IMR-90 (cell line): ENCODE measurements at regions not wholly inside any gene's neighbourhood (a gene's known extent, or its start where the extent isn't known, plus 50 kb on each side); places are given as distances from the start of the nearest gene placed in this dataset.

Source experiments
- ATAC-seq: fragments of 200-7000 bp; cut with Tn5 transposase; 2 replicates; pipeline ENCODE4 v1.9.1; 2020; ENCODE audit warnings: low read depth, mild to moderate bottlenecking, moderate library complexity
- BruUV-seq: library from RNA; stranded (reverse); fragments of 400-500 nt; replicated peaks from 2 replicates; lab custom pipeline; 2021; lab: Mats Ljungman, UMichigan
- CTCF ChIA-PET: fragments of 300-600 bp; formaldehyde crosslinking; extraction: SDS; loops from one replicate; lab custom pipeline; 2021; ENCODE audit warnings: antibody characterized with exemption; lab: Yijun Ruan, JAX
- POLR2A ChIA-PET: fragments of 300-600 bp; sonication (Branson Sonifier 250); formaldehyde crosslinking; loops from one replicate; lab custom pipeline; 2022; ENCODE audit warnings: antibody characterized with exemption; ENCODE audit not compliant: unreplicated experiment; lab: Charles Lee
- DNase-seq: peaks from one replicate; pipeline ENCODE4 v3.0.0; 2013
- H2AFZ ChIP-seq: replicated peaks from 2 replicates; pipeline ENCODE3; 2013; ENCODE audit warnings: low read length, mild to moderate bottlenecking; ENCODE audit not compliant: poor library complexity
- H2AK5ac ChIP-seq: 2 replicates; pipeline ENCODE4 v1.6.1; 2013; ENCODE audit warnings: low read depth, low read length, inconsistent platforms
- H2AK9ac ChIP-seq: replicated peaks from 2 replicates; pipeline ENCODE3; 2013; ENCODE audit warnings: mild to moderate bottlenecking, low read depth, low read length, moderate library complexity; ENCODE audit not compliant: poor library complexity
- H2BK120ac ChIP-seq: 2 replicates; pipeline ENCODE4 v1.6.1; 2013; ENCODE audit warnings: low read depth, low read length, inconsistent platforms
- H2BK15ac ChIP-seq: 3 replicates; pipeline ENCODE4 v1.6.1; 2013; ENCODE audit warnings: low read depth, low read length, inconsistent platforms
- H2BK20ac ChIP-seq: 2 replicates; pipeline ENCODE4 v1.6.1; 2013; ENCODE audit warnings: low read depth, mild to moderate bottlenecking, inconsistent platforms, low read length, moderate library complexity
- H2BK5ac ChIP-seq: 2 replicates; pipeline ENCODE4 v1.6.1; 2013; ENCODE audit warnings: mild to moderate bottlenecking, low read depth, low read length, inconsistent platforms; ENCODE audit not compliant: poor library complexity, severe bottlenecking
- H3K14ac ChIP-seq: replicated peaks from 2 replicates; pipeline ENCODE4 v1.6.1; 2013; ENCODE audit warnings: low read depth, low read length, inconsistent platforms
- H3K18ac ChIP-seq: 2 replicates; pipeline ENCODE4 v1.6.1; 2013; ENCODE audit warnings: low read depth, low read length, control low read depth
- H3K23ac ChIP-seq: 2 replicates; pipeline ENCODE4 v1.6.1; 2013; ENCODE audit warnings: low read depth, low read length, inconsistent platforms
- H3K27ac ChIP-seq: 2 replicates; pipeline ENCODE4 v1.5.1; 2013; ENCODE audit warnings: mild to moderate bottlenecking, control low read depth, low read length; ENCODE audit not compliant: insufficient read depth
- H3K27me3 ChIP-seq: 2 replicates; pipeline ENCODE4 v1.6.1; 2013; ENCODE audit warnings: low read length; ENCODE audit not compliant: control insufficient read depth, insufficient read depth
- H3K36me3 ChIP-seq: 2 replicates; pipeline ENCODE4 v1.6.1; 2013; ENCODE audit warnings: low read length, mixed read lengths; ENCODE audit not compliant: control insufficient read depth, insufficient read depth
- H3K4ac ChIP-seq: 2 replicates; pipeline ENCODE4 v1.6.1; 2013; ENCODE audit warnings: low read depth, low read length, inconsistent platforms
- H3K4me1 ChIP-seq: 2 replicates; pipeline ENCODE4 v1.6.1; 2013; ENCODE audit warnings: low read length, mixed read lengths; ENCODE audit not compliant: control insufficient read depth, insufficient read depth
- H3K4me2 ChIP-seq: 2 replicates; pipeline ENCODE4 v1.6.1; 2013; ENCODE audit warnings: low read depth, mild to moderate bottlenecking, control low read depth, low read length, moderate library complexity
- H3K4me3 ChIP-seq: 2 replicates; pipeline ENCODE4 v1.5.1; 2013; ENCODE audit warnings: low read depth, mild to moderate bottlenecking, control low read depth, low read length, moderate library complexity; ENCODE audit not compliant: insufficient read depth
- H3K56ac ChIP-seq: 2 replicates; pipeline ENCODE4 v1.6.1; 2013; ENCODE audit warnings: low read length, inconsistent platforms; ENCODE audit not compliant: insufficient read depth; ENCODE audit errors: extremely low read depth
- H3K79me1 ChIP-seq, 2 experiments: 2 replicates each; pipeline ENCODE4 v1.6.1; 2013; ENCODE audit warnings: low read length in 2 of 2, inconsistent platforms in 1 of 2, low read depth in 1 of 2
- H3K9ac ChIP-seq: 2 replicates; pipeline ENCODE4 v1.6.1; 2013; ENCODE audit warnings: low read depth, low read length, control low read depth
- H3K9me1 ChIP-seq: 2 replicates; pipeline ENCODE4 v1.6.1; 2013; ENCODE audit warnings: low read length, inconsistent platforms; ENCODE audit not compliant: insufficient read depth
- H3K9me3 ChIP-seq: 2 replicates; pipeline ENCODE4 v1.6.1; 2013; ENCODE audit warnings: low read length; ENCODE audit not compliant: control insufficient read depth, insufficient read depth
- H4K20me1 ChIP-seq: 2 replicates; pipeline ENCODE4 v1.6.1; 2013; ENCODE audit warnings: low read length, inconsistent platforms; ENCODE audit not compliant: insufficient read depth
- H4K5ac ChIP-seq: 2 replicates; pipeline ENCODE4 v1.6.1; 2013; ENCODE audit warnings: mild to moderate bottlenecking, low read depth, low read length, control low read depth
- H4K8ac ChIP-seq, 2 experiments: 2 replicates each; pipeline ENCODE4 v1.6.1; 2013; ENCODE audit warnings: low read depth in 2 of 2, low read length in 2 of 2, control low read depth in 1 of 2, inconsistent platforms in 1 of 2
- H4K91ac ChIP-seq: 2 replicates; pipeline ENCODE4 v1.6.1; 2013; ENCODE audit warnings: low read depth, low read length, inconsistent platforms; ENCODE audit not compliant: insufficient read depth
- BHLHE40 ChIP-seq: fragments of 150-350 bp; IDR thresholded peaks from 2 replicates; pipeline ENCODE4 v1.6.1; 2016; ENCODE audit warnings: mild to moderate bottlenecking, low read depth, low read length
- CHD1 ChIP-seq: IDR thresholded peaks from 2 replicates; pipeline ENCODE4 v1.6.1; 2012; ENCODE audit warnings: low read depth, low read length, improper control_type of control experiment
- MAZ ChIP-seq: IDR thresholded peaks from 2 replicates; pipeline ENCODE4 v1.6.1; 2012; ENCODE audit warnings: low read depth, mild to moderate bottlenecking, low read length, improper control_type of control experiment, moderate library complexity, borderline replicate concordance
- MXI1 ChIP-seq: IDR thresholded peaks from 2 replicates; pipeline ENCODE4 v1.6.1; 2012; ENCODE audit warnings: low read depth, mild to moderate bottlenecking, low read length, moderate library complexity, borderline replicate concordance
- NFE2L2 ChIP-seq: fragments of 150-350 bp; IDR thresholded peaks from 2 replicates; pipeline ENCODE4 v1.6.1; 2016; ENCODE audit warnings: low read depth, mild to moderate bottlenecking, low read length
- POLR2A ChIP-seq: IDR thresholded peaks from 2 replicates; pipeline ENCODE4 v1.6.1; 2012; ENCODE audit warnings: mild to moderate bottlenecking, low read depth, low read length
- RAD21 ChIP-seq: IDR thresholded peaks from 2 replicates; pipeline ENCODE4 v1.6.1; 2012; ENCODE audit warnings: low read length, improper control_type of control experiment
- dilution Hi-C: fragments of 300-500 bp; cut with HindIII; formaldehyde crosslinking; loops from one replicate; pipeline ENCODE4 v1.14.3; 2018; ENCODE audit warnings: low sequenced_read_pairs; ENCODE audit not compliant: unreplicated experiment
- in situ Hi-C: fragments of 300-500 bp; cut with MboI; formaldehyde crosslinking; loops from 3 replicates; pipeline ENCODE4 v1.14.3; 2019; ENCODE audit warnings: low sequenced_read_pairs, inconsistent platforms, mixed read lengths
- intact Hi-C: fragments of 100-400 bp; cut with micrococcal nuclease; formaldehyde crosslinking; loops from 2 replicates; pipeline ENCODE4 v1.10.0; 2022
- TF ChIP-seq, protein P1 (sequence below): conservative IDR thresholded peaks from 2 replicates; pipeline ENCODE4 v1.5.1; 2012; ENCODE audit warnings: mild to moderate bottlenecking, low read depth, low read length, improper control_type of control experiment
- TF ChIP-seq, protein P2 (sequence below): fragments of 150-350 bp; IDR thresholded peaks from 2 replicates; pipeline ENCODE4 v1.6.1; 2017; ENCODE audit warnings: mild to moderate bottlenecking, antibody characterized with exemption, low read length, low read depth

DNA sequence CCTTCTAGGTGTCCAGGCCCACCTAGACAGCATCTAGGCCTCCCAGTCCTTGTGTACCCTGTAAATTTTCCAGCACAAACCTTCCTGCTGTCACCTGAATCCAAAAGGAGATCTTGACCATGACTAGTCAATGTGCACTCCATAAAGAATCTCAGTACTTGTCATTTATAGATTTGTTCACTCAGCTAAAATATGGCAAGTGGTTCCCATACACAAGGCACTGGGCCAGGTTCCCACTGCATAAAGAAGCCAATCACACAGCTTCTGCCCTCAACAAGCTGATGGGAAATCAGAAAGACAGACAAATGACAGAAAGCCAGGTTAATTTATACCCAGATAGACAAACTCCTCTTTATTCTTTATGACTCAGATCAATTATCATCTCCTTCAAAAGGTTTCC is 526.8 kb downstream of the CD83 start:
- dilution Hi-C loops = no loop called here
- POLR2A ChIA-PET = no interaction called here
- H2BK15ac ChIP-seq = no peak overlapping the region

More for the DNA sequence above, 526.8 kb downstream of the CD83 start:
- no peak overlapping the region for H2BK5ac ChIP-seq
- H2BK120ac ChIP-seq = no peak overlapping the region
- DNase-seq (no peak), ATAC-seq (no peak)
- peaks cover 2% of the 10 kb centered on the region for H3K27me3 ChIP-seq
- H4K8ac ChIP-seq = no peak overlapping the region
- H3K79me1 ChIP-seq = no peaks in the 10 kb centered on the region
- TF ChIP-seq, protein P1, sequence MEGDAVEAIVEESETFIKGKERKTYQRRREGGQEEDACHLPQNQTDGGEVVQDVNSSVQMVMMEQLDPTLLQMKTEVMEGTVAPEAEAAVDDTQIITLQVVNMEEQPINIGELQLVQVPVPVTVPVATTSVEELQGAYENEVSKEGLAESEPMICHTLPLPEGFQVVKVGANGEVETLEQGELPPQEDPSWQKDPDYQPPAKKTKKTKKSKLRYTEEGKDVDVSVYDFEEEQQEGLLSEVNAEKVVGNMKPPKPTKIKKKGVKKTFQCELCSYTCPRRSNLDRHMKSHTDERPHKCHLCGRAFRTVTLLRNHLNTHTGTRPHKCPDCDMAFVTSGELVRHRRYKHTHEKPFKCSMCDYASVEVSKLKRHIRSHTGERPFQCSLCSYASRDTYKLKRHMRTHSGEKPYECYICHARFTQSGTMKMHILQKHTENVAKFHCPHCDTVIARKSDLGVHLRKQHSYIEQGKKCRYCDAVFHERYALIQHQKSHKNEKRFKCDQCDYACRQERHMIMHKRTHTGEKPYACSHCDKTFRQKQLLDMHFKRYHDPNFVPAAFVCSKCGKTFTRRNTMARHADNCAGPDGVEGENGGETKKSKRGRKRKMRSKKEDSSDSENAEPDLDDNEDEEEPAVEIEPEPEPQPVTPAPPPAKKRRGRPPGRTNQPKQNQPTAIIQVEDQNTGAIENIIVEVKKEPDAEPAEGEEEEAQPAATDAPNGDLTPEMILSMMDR = no peak
- TF ChIP-seq, protein P2, sequence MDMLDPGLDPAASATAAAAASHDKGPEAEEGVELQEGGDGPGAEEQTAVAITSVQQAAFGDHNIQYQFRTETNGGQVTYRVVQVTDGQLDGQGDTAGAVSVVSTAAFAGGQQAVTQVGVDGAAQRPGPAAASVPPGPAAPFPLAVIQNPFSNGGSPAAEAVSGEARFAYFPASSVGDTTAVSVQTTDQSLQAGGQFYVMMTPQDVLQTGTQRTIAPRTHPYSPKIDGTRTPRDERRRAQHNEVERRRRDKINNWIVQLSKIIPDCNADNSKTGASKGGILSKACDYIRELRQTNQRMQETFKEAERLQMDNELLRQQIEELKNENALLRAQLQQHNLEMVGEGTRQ = no peak
- TF ChIP-seq MAZ = no peak
- no peak for TF ChIP-seq MXI1
- TF ChIP-seq NFE2L2 = no peak
- TF ChIP-seq RAD21 = no peak
- TF ChIP-seq CHD1 = no peak
- TF ChIP-seq POLR2A = no peak
- no peak for TF ChIP-seq BHLHE40
- H3K9me3 ChIP-seq = no peaks in the 10 kb centered on the region
- no peak overlapping the region for H3K9ac ChIP-seq
- H3K56ac ChIP-seq = no peak overlapping the region
- no peak overlapping the region for H3K14ac ChIP-seq
- H3K4me3 ChIP-seq = no peak overlapping the region
- peaks cover 8% of the 10 kb centered on the region for H3K4me1 ChIP-seq
- H3K27ac ChIP-seq = no peak overlapping the region
- H4K91ac ChIP-seq = no peak overlapping the region
- no TSS peak for BruUV-seq
- H4K20me1 ChIP-seq = no peaks in the 10 kb centered on the region
- no peaks in the 10 kb centered on the region for H3K9me1 ChIP-seq
- H2AFZ ChIP-seq = no peak overlapping the region
- H3K4me2 ChIP-seq = no peak overlapping the region
- CTCF ChIA-PET = no interaction called here
- no peak overlapping the region for H3K18ac ChIP-seq
- no peak overlapping the region for H3K4ac ChIP-seq
- no peak overlapping the region for H2BK20ac ChIP-seq
- H3K23ac ChIP-seq = no peak overlapping the region
- in situ Hi-C loops (no loop called here), intact Hi-C loops (no loop called here)
- no peak overlapping the region for H2AK5ac ChIP-seq
- H2AK9ac ChIP-seq = no peak overlapping the region
- H4K5ac ChIP-seq = no peak overlapping the region
- no peaks in the 10 kb centered on the region for H3K36me3 ChIP-seq
